Skeletal muscle tissue (tissue), 3 donors: ENCODE measurements at regions not wholly inside any gene's neighbourhood (a gene's known extent, or its start where the extent isn't known, plus 50 kb on each side); places are given as distances from the start of the nearest gene placed in this dataset.
"Not testable (repeated sequence)": the region's sequence is repeated elsewhere in the genome, so short reads cannot be mapped to it uniquely, and the experiment has no call there.

ENCODE experiments used
- H3K27ac ChIP-seq: one replicate; pipeline ENCODE4 v1.7.0; 2013; ENCODE audit warnings: mild to moderate bottlenecking, low read depth, low read length, inconsistent platforms
- H3K27me3 ChIP-seq, 3 donors: one replicate each; pipeline ENCODE4 v1.7.0; 2013; ENCODE audit warnings: low read length in 3 of 3; ENCODE audit not compliant: control insufficient read depth in 3 of 3, insufficient read depth in 3 of 3
- H3K36me3 ChIP-seq, 3 donors: one replicate each; pipeline ENCODE4 v1.7.0; 2013; ENCODE audit warnings: low read length in 3 of 3; ENCODE audit not compliant: control insufficient read depth in 3 of 3, insufficient read depth in 3 of 3
- H3K4me1 ChIP-seq, 3 donors: one replicate each; pipeline ENCODE4 v1.7.0; 2013; ENCODE audit warnings: low read length in 3 of 3, mild to moderate bottlenecking in 3 of 3; ENCODE audit not compliant: control insufficient read depth in 3 of 3, insufficient read depth in 3 of 3
- H3K4me3 ChIP-seq, 3 donors: one replicate each; pipeline ENCODE4 v1.7.0; 2013; ENCODE audit warnings: low read length in 3 of 3
- H3K9ac ChIP-seq, 3 donors: one replicate each; pipeline ENCODE4 v1.7.0; 2013; ENCODE audit warnings: low read length in 3 of 3, mild to moderate bottlenecking in 3 of 3, moderate library complexity in 2 of 3, low read depth in 1 of 3
- H3K9me3 ChIP-seq, 3 donors: one replicate each; pipeline ENCODE4 v1.7.0; 2013; ENCODE audit warnings: low read length in 3 of 3; ENCODE audit not compliant: control insufficient read depth in 3 of 3
- donor health status: Osteomylitis.

DNA sequence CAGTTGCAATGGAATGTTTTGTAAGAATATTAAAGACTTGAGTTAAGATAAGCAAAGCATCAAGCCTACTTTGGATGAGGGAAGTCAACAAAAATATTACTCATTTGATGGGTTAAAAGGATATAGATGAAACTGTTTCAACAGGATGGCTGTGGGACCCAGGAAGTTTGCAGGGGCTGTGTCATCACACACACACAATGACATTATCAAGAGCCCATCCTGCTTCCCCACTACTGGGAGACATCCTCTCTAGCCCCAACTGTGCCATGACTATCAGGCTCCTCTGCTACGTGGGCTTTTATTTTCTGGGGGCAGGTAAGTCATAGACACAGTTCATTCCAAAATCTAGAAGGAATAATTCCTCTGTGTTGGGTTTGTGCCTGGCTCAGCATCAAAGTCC is 78.8 kb upstream of the PRSS1 start:
- H3K27me3 ChIP-seq, result no peaks in the 10 kb centered on the region
- no peaks in the 10 kb centered on the region for H3K9me3 ChIP-seq
- no peak overlapping the region for H3K27ac ChIP-seq
- no peaks in the 10 kb centered on the region for H3K4me1 ChIP-seq
- H3K4me3 ChIP-seq, result no peak overlapping the region
- H3K9ac ChIP-seq, result no peak overlapping the region
- no peaks in the 10 kb centered on the region for H3K36me3 ChIP-seq

DNA sequence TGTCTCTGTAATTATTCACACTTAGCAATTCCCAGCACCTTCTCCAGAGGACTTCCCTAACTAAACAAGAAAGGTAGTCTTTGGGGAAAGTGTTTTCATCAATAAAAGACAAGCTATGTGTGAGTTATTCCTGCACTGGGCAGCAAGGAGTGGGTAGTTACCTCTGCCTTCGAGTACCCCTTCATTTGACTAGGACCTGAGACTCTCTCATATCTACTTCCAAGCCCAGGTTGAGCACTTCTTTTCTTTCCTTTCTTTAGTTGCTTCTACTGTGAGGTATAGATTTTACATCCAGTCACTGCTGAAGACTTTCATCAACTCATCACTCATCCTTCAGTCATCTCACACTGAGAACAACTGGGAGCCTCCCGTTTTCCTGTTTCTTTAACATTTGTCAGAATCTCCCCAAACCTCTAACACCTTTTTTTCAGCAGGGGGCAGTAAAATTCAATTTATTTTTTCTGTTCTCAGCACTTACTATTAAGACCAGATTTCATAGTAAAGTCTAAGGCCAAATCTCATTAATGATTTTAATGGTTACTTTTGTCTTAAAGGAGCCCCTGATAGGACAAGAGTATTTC is 80.1 kb upstream of the PRSS1 start:
- no peaks in the 10 kb centered on the region for H3K9me3 ChIP-seq
- no peaks in the 10 kb centered on the region for H3K27me3 ChIP-seq
- H3K4me3 ChIP-seq, result no peak overlapping the region
- H3K4me1 ChIP-seq, result no peaks in the 10 kb centered on the region
- no peak overlapping the region for H3K27ac ChIP-seq
- no peak overlapping the region for H3K9ac ChIP-seq
- no peaks in the 10 kb centered on the region for H3K36me3 ChIP-seq

DNA sequence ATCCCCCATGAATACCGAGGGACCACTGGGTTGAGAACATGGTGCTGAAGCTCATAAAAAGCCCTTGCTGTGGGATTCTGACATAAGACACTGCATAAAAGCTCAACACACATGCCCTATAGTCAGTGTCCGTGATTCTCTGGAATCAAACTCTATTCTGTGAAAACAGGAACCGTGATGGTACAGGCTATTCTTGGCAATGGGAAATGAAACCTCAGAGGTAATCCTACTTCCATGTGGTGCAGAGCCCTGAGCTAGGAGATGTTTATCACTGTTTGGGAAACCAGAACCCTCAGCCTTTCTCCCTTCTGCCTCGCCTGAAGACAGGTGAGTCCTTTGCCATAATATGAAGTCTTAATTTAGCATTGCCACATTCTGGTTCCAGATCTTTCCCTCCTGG is 80.8 kb upstream of the PRSS1 start:
- Histone ChIP-seq H3K9me3 (no peaks in the 10 kb centered on the region), H3K4me1 (no peaks in the 10 kb centered on the region), H3K9ac (no peak overlapping the region), H3K27ac (no peak overlapping the region), H3K36me3 (no peaks in the 10 kb centered on the region), H3K27me3 (no peaks in the 10 kb centered on the region), H3K4me3 (no peak overlapping the region)

DNA sequence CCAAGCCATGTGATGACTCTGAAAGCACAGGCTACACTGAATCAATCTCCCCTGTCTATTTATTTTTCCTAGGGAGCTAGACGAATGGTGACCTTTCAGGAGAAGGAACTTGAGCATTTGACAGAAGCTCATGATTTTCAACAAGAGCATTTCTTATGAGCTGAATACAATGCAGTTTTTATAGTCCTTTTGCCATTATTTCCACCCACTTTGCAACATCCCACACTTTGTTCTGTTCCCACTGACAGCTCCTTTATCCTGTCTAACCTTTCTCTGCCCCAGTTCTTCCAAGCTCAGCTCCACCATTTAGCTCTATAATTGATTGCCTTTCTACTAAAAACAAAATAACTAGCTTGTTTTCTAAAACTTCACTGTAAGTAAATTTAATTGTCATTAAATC is 91.9 kb upstream of the PRSS1 start:
- Histone ChIP-seq H3K27ac (no peak overlapping the region), H3K4me3 (peak overlapping the region in 1 of 3 donors; percentile 3), H3K9me3 (no peaks in the 10 kb centered on the region), H3K9ac (no peak overlapping the region), H3K4me1 (peaks cover 2 to 8% (median 6%) of the 10 kb centered on the region in 3 donors), H3K36me3 (no peaks in the 10 kb centered on the region), H3K27me3 (no peaks in the 10 kb centered on the region)

DNA sequence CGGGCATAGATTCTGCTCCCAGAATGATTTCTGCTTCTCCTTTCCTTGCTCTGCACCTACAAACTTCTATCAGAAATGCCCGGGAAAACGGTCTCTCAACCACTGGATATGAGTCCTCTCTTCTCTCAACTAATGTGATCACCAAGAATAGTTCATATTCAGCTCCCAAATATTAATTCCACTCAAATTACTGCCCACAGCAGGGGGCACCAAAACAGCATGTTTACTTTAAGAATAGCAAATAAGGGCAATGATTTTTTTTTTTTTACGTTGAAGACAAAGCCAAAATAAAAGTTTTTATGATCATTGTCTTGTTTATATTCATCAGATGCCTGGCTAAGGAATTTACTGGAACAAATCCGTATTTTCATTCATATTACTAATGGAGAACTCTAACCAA is 94.9 kb upstream of the PRSS1 start:
- no peaks in the 10 kb centered on the region for H3K36me3 ChIP-seq
- no peak overlapping the region for H3K4me3 ChIP-seq
- H3K27ac ChIP-seq, result no peak overlapping the region
- H3K9ac ChIP-seq, result no peak overlapping the region
- H3K27me3 ChIP-seq, result no peaks in the 10 kb centered on the region
- no peaks in the 10 kb centered on the region for H3K9me3 ChIP-seq
- H3K4me1 ChIP-seq, result peaks cover 2 to 8% (median 6%) of the 10 kb centered on the region in 3 donors

DNA sequence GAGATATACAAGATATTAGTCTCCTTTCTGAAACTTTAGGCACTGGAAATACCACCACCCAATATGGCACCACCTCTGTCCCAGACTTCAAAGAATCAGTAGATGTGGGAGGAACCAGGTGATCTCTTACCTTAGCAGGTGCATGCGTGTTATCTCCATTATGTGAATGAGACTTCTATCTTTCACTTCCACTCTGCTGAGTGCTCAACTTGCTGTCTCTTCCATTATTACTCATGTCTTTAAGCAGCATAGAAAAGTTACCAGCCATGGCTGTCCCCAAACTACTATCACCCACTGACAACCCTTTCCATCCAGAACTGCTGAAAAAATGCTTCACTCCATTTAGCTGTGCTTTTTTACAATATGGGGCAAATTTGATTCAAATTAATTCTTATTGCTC is 101.5 kb upstream of the PRSS1 start:
- no peaks in the 10 kb centered on the region for H3K9me3 ChIP-seq
- H3K4me1 ChIP-seq, result peaks cover 0 to 19% (median 3%) of the 10 kb centered on the region in 3 donors
- no peak overlapping the region for H3K4me3 ChIP-seq
- H3K27ac ChIP-seq, result no peak overlapping the region
- H3K27me3 ChIP-seq, result peaks cover 0 to 8% (median 0%) of the 10 kb centered on the region in 3 donors
- no peaks in the 10 kb centered on the region for H3K36me3 ChIP-seq
- H3K9ac ChIP-seq, result no peak overlapping the region

DNA sequence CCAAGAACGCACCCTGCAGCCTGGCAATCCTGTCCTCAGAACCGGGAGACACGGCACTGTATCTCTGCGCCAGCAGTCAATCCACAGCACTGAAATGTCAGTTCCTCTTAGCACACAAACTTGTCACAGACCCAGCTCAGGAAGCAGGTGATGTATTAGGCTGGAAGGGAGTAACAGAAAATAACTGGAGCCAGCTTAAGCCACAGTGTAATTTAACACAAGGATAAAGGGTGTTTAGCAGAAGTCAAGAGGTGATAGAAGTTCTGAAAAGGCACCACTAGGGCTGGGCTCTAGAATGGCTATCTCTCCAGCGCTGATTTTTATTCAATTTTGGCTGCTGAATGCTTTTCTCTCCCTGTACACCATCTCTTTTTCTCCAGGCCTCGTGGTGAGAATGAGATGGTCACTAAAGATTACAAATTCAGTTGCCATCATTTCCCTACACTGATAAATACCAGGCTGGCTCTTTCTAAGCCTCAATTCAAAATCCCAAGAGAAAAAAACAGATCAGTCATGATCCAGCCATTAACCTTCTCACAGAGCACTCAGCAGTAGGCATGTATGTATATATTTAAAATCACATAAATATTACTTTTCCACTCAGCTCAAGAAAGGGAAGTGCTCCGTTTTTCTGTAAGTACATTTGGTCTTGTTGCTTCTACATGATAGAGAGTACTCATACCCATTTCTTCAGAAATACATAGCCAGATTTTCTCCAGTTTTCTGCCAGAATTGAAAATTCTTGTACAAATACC is 102.7 kb upstream of the PRSS1 start:
- no peaks in the 10 kb centered on the region for H3K9me3 ChIP-seq
- H3K27ac ChIP-seq, result no peak overlapping the region
- peak overlapping the region in 1 of 3 donors; percentile 69 for H3K9ac ChIP-seq
- peaks cover 0 to 10% (median 0%) of the 10 kb centered on the region in 3 donors for H3K27me3 ChIP-seq
- H3K36me3 ChIP-seq, result no peaks in the 10 kb centered on the region
- H3K4me3 ChIP-seq, result peak overlapping the region; percentile 33 to 57 (median 54)
- peaks cover 3 to 19% (median 3%) of the 10 kb centered on the region in 3 donors for H3K4me1 ChIP-seq

DNA sequence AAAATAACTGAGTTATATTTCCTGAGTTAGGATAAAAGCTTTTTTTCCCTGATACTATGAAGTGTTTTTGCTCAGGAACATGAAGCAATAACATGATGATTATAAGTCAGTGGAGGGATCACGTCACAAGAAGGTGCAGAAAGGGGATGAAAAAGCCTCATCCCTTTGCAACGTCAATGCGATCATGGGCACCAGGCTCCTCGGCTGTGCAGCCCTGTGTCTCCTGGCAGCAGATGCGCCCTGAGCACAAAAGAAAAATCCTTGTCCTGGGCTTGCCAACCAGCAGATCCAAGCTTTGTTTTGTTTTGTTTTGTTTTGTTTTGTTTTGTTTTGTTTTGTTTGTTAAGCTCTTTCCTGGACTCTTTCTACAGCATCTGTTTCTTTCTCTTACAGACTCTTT is 103.5 kb upstream of the PRSS1 start:
- peaks cover 0 to 10% (median 0%) of the 10 kb centered on the region in 3 donors for H3K27me3 ChIP-seq
- H3K4me3 ChIP-seq, result peak overlapping the region; percentile 33 to 57 (median 54)
- peaks cover 3 to 19% (median 3%) of the 10 kb centered on the region in 3 donors for H3K4me1 ChIP-seq
- H3K9ac ChIP-seq, result peak overlapping the region; percentile 24 to 69 (median 34)
- peak overlapping the region; percentile 17 for H3K27ac ChIP-seq
- H3K36me3 ChIP-seq, result no peaks in the 10 kb centered on the region
- H3K9me3 ChIP-seq, result no peaks in the 10 kb centered on the region

DNA sequence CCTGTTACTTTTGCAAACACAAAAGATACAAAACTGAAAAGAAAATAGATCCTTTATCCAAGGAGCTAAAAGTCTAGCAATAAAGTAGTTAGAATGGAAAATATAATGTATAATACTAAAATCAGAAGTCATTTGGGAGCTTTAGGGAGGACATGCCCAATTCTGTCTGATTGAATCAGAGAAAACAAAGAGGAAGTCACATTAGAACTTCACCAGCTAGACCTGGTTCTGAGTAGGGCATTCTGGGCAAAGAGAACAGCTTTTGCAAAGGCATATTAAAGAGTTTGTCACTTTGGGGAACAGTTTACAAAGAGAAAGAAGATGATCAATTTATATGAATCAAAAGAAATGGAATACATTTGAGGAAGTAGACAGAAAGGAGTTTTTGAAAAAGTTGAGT is 107.0 kb upstream of the PRSS1 start:
- H3K27me3 ChIP-seq, result peaks cover 0 to 7% (median 0%) of the 10 kb centered on the region in 3 donors
- peaks cover 3 to 17% (median 3%) of the 10 kb centered on the region in 3 donors for H3K4me1 ChIP-seq
- H3K27ac ChIP-seq, result no peak overlapping the region
- H3K9me3 ChIP-seq, result no peaks in the 10 kb centered on the region
- H3K36me3 ChIP-seq, result no peaks in the 10 kb centered on the region
- H3K4me3 ChIP-seq, result no peak overlapping the region
- no peak overlapping the region for H3K9ac ChIP-seq

DNA sequence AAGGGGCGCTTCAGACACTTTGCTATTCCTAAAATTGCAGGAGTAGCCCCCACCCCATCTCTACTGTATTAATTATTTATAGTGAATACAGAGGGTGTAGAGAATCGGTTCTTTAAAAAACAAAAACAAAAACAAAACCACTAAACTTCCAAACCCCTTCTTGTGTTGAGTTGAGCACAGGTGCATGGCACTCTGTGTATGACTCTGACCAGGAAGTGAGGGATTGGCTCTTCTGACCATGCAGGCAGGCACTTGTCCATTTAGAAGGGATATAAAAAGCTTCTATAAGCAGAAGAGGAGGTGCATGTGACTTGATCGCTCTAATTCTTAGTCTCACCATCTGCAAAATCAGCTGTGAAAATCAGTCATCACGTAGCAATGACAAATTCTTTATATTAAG is 108.0 kb upstream of the PRSS1 start:
- not testable (repeated sequence) for H3K27me3 ChIP-seq, H3K9me3 ChIP-seq, H3K27ac ChIP-seq, H3K9ac ChIP-seq, H3K36me3 ChIP-seq, H3K4me3 ChIP-seq
- H3K4me1 ChIP-seq, result peaks cover 0 to 13% (median 3%) of the 10 kb centered on the region in 3 donors
